ENCODE measurements at regions not wholly inside any gene's neighbourhood (a gene's known extent, or its start where the extent isn't known, plus 50 kb on each side); places are given as distances from the start of the nearest gene placed in this dataset.

GRCh38 chr1:17925290-17926237 lies 170.4 kb downstream of the ACTL8 start:
- in situ Hi-C loops (cut with MboI; ENCODE audit: low pct_unique_long_range_greater_than_20kb, low sequenced_read_pairs, unreplicated experiment): no loop called here
- TF ChIP-seq CTCF (IDR thresholded peaks at IDR 0.05; ENCODE audit: extremely low read depth, insufficient read depth, missing control alignments): no peak
- no peak for DNase-seq (ENCODE audit: low spot score)

- DNase-seq (ENCODE audit: low spot score): no peak
- in situ Hi-C loops (cut with MboI; ENCODE audit: low pct_unique_long_range_greater_than_20kb, low sequenced_read_pairs, unreplicated experiment): no loop called here
- no peak for TF ChIP-seq CTCF (IDR thresholded peaks at IDR 0.05; ENCODE audit: extremely low read depth, insufficient read depth, missing control alignments)
Observed at GRCh38 chr1:17926906-17927305, 171.8 kb downstream of the ACTL8 start.

- in situ Hi-C loops (cut with MboI; ENCODE audit: low pct_unique_long_range_greater_than_20kb, low sequenced_read_pairs, unreplicated experiment): no loop called here
- DNase-seq (ENCODE audit: low spot score): no peak
- no peak for TF ChIP-seq CTCF (IDR thresholded peaks at IDR 0.05; ENCODE audit: extremely low read depth, insufficient read depth, missing control alignments)
Observed at GRCh38 chr1:17927952-17928351, 172.8 kb downstream of the ACTL8 start.

GRCh38 chr1:17929224-17929623 lies 174.1 kb downstream of the ACTL8 start:
- DNase-seq (ENCODE audit: low spot score): no peak
- in situ Hi-C loops (cut with MboI; ENCODE audit: low pct_unique_long_range_greater_than_20kb, low sequenced_read_pairs, unreplicated experiment): no loop called here
- no peak for TF ChIP-seq CTCF (IDR thresholded peaks at IDR 0.05; ENCODE audit: extremely low read depth, insufficient read depth, missing control alignments)

GRCh38 chr1:17930635-17931034 lies 175.5 kb downstream of the ACTL8 start:
- in situ Hi-C loops (cut with MboI; ENCODE audit: low pct_unique_long_range_greater_than_20kb, low sequenced_read_pairs, unreplicated experiment): no loop called here
- no peak for DNase-seq (ENCODE audit: low spot score)
- TF ChIP-seq CTCF (IDR thresholded peaks at IDR 0.05; ENCODE audit: extremely low read depth, insufficient read depth, missing control alignments): no peak

- in situ Hi-C loops (cut with MboI; ENCODE audit: low pct_unique_long_range_greater_than_20kb, low sequenced_read_pairs, unreplicated experiment): no loop called here
- no peak for DNase-seq (ENCODE audit: low spot score)
- no peak for TF ChIP-seq CTCF (IDR thresholded peaks at IDR 0.05; ENCODE audit: extremely low read depth, insufficient read depth, missing control alignments)
Observed at GRCh38 chr1:17932164-17932563, 175.4 kb upstream of the IGSF21 start.

Data from GM13977 (cell line).